ENCODE measurements at regions not wholly inside any gene's neighbourhood (a gene's known extent, or its start where the extent isn't known, plus 50 kb on each side); places are given as distances from the start of the nearest gene placed in this dataset.

DNA sequence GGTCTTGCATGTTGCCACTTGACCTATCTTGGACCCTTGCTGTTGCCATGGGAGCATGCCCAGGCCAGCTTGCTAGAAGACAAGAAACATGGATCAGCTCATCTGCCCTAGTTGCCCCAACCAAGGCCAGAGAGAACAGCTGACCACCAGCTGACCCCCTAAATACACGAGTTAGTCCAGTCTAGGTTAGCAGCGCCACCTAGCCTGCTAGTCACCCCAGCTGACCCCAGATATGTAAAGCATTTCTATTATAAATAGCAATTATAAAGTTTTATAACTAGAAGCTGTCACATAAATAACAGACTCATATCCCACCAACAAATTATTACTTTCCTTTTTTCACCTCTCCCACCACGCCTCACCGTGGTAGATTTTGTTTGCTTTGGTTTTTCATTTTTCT is 387.8 kb downstream of the RASEF start:
- TF ChIP-seq RFX5 (IDR thresholded peaks at IDR 0.05) (no peak), EP300 (IDR thresholded peaks at IDR 0.05) (no peak), KDM1A (IDR thresholded peaks at IDR 0.05; ENCODE audit: low read depth) (no peak), POLR2A (IDR thresholded peaks at IDR 0.05; ENCODE audit: low read length) (no peak)
- TF ChIP-seq, protein P1, sequence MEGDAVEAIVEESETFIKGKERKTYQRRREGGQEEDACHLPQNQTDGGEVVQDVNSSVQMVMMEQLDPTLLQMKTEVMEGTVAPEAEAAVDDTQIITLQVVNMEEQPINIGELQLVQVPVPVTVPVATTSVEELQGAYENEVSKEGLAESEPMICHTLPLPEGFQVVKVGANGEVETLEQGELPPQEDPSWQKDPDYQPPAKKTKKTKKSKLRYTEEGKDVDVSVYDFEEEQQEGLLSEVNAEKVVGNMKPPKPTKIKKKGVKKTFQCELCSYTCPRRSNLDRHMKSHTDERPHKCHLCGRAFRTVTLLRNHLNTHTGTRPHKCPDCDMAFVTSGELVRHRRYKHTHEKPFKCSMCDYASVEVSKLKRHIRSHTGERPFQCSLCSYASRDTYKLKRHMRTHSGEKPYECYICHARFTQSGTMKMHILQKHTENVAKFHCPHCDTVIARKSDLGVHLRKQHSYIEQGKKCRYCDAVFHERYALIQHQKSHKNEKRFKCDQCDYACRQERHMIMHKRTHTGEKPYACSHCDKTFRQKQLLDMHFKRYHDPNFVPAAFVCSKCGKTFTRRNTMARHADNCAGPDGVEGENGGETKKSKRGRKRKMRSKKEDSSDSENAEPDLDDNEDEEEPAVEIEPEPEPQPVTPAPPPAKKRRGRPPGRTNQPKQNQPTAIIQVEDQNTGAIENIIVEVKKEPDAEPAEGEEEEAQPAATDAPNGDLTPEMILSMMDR (IDR thresholded peaks at IDR 0.05) = no peak

Data from A549 (cell line).